H9 (cell line): ENCODE measurements at regions not wholly inside any gene's neighbourhood (a gene's known extent, or its start where the extent isn't known, plus 50 kb on each side); places are given as distances from the start of the nearest gene placed in this dataset.

Source experiments
- DNase-seq: peaks from one replicate; pipeline ENCODE4 v3.0.0-alpha.2; 2017
- H2AFZ ChIP-seq: one replicate; pipeline ENCODE4 v1.6.1; 2013; ENCODE audit warnings: mild to moderate bottlenecking, low read length, control low read depth, moderate library complexity
- H2AK5ac ChIP-seq: 2 replicates; pipeline ENCODE4 v1.6.1; 2013; ENCODE audit warnings: low read length, control low read depth, mixed read lengths; ENCODE audit not compliant: insufficient read length
- H2BK120ac ChIP-seq: one replicate; pipeline ENCODE4 v1.6.1; 2013; ENCODE audit warnings: low read depth, mild to moderate bottlenecking, low read length, control low read depth, inconsistent platforms; ENCODE audit not compliant: poor library complexity, severe bottlenecking
- H2BK12ac ChIP-seq: 2 replicates; pipeline ENCODE4 v1.6.1; 2013; ENCODE audit warnings: low read length, control low read depth, mixed read lengths, low read depth; ENCODE audit not compliant: insufficient read length
- H2BK15ac ChIP-seq: 2 replicates; pipeline ENCODE4 v1.6.1; 2013; ENCODE audit warnings: low read depth, low read length, control low read depth
- H2BK20ac ChIP-seq: one replicate; pipeline ENCODE4 v1.6.1; 2013; ENCODE audit warnings: low read depth, mild to moderate bottlenecking, low read length, control low read depth, inconsistent platforms; ENCODE audit not compliant: poor library complexity, severe bottlenecking
- H2BK5ac ChIP-seq: 2 replicates; pipeline ENCODE4 v1.6.1; 2013; ENCODE audit warnings: low read length, control low read depth, mixed read lengths; ENCODE audit not compliant: insufficient read length
- H3K14ac ChIP-seq: 2 replicates; pipeline ENCODE4 v1.6.1; 2013; ENCODE audit warnings: low read length, control low read depth; ENCODE audit not compliant: insufficient read depth
- H3K18ac ChIP-seq: 2 replicates; pipeline ENCODE4 v1.6.1; 2013; ENCODE audit warnings: low read depth, mild to moderate bottlenecking, mixed read lengths, low read length, control low read depth; ENCODE audit not compliant: insufficient read length
- H3K23ac ChIP-seq: 2 replicates; pipeline ENCODE4 v1.6.1; 2013; ENCODE audit warnings: low read length, control low read depth, mixed read lengths, low read depth; ENCODE audit not compliant: insufficient read length
- H3K23me2 ChIP-seq: 2 replicates; pipeline ENCODE4 v1.6.1; 2013; ENCODE audit warnings: low read depth, mild to moderate bottlenecking, mixed read lengths, low read length, control low read depth; ENCODE audit not compliant: insufficient read length, poor library complexity, severe bottlenecking
- H3K27ac ChIP-seq: 2 replicates; pipeline ENCODE4 v1.5.1; 2013; ENCODE audit warnings: low read length, control low read depth, mixed read lengths, low read depth; ENCODE audit not compliant: insufficient read length
- H3K27me3 ChIP-seq: 2 replicates; pipeline ENCODE4 v1.6.1; 2013; ENCODE audit warnings: low read length, control low read depth, inconsistent platforms; ENCODE audit not compliant: insufficient read depth
- H3K4ac ChIP-seq: 2 replicates; pipeline ENCODE4 v1.6.1; 2013; ENCODE audit warnings: low read depth, mild to moderate bottlenecking, control low read depth, inconsistent platforms, low read length, moderate library complexity
- H3K4me1 ChIP-seq: 2 replicates; pipeline ENCODE4 v1.6.1; 2013; ENCODE audit warnings: low read length, control low read depth, inconsistent platforms; ENCODE audit not compliant: insufficient read depth
- H3K4me2 ChIP-seq: 2 replicates; pipeline ENCODE4 v1.6.1; 2013; ENCODE audit warnings: low read length, control low read depth, mixed read lengths; ENCODE audit not compliant: insufficient read length, insufficient read depth
- H3K56ac ChIP-seq: 2 replicates; pipeline ENCODE4 v1.6.1; 2013; ENCODE audit warnings: low read depth, mild to moderate bottlenecking, mixed read lengths, low read length, control low read depth; ENCODE audit not compliant: insufficient read length
- H3K79me1 ChIP-seq: 2 replicates; pipeline ENCODE4 v1.6.1; 2013; ENCODE audit warnings: low read depth, mild to moderate bottlenecking, moderate library complexity, low read length, control low read depth, inconsistent platforms; ENCODE audit not compliant: insufficient read depth, poor library complexity, severe bottlenecking
- H3K79me2 ChIP-seq: 2 replicates; pipeline ENCODE4 v1.6.1; 2013; ENCODE audit warnings: low read length, control low read depth, inconsistent platforms; ENCODE audit not compliant: insufficient read depth
- H3K9ac ChIP-seq: 2 replicates; pipeline ENCODE4 v1.6.1; 2013; ENCODE audit warnings: low read length, control low read depth, mixed read lengths; ENCODE audit not compliant: insufficient read length; ENCODE audit errors: extremely low read depth
- H3K9me3 ChIP-seq: one replicate; pipeline ENCODE4 v1.6.1; 2013; ENCODE audit warnings: low read depth, low read length, inconsistent platforms; ENCODE audit not compliant: control insufficient read depth
- H3T11ph ChIP-seq: one replicate; pipeline ENCODE4 v1.6.1; 2013; ENCODE audit warnings: mild to moderate bottlenecking, low read length, control low read depth, inconsistent platforms
- H4K20me1 ChIP-seq: one replicate; pipeline ENCODE4 v1.6.1; 2013; ENCODE audit not compliant: control insufficient read depth, insufficient read length, insufficient read depth
- H4K5ac ChIP-seq: 2 replicates; pipeline ENCODE4 v1.6.1; 2013; ENCODE audit warnings: low read depth, mild to moderate bottlenecking, mixed read lengths, low read length, control low read depth; ENCODE audit not compliant: insufficient read length
- H4K8ac ChIP-seq: replicated peaks from 2 replicates; pipeline ENCODE4 v1.6.1; 2013; ENCODE audit warnings: low read length, control low read depth, mixed read lengths, low read depth; ENCODE audit not compliant: insufficient read length
- H4K91ac ChIP-seq: 2 replicates; pipeline ENCODE4 v1.6.1; 2013; ENCODE audit warnings: low read depth, mild to moderate bottlenecking, moderate library complexity, mixed read lengths, low read length, control low read depth; ENCODE audit not compliant: insufficient read length
- H3K27ac Mint-ChIP-seq, 3 experiments: 2 replicates in 2 of 3; 3 replicates in 1 of 3; pipeline ENCODE4 v1.8.0; 2020 to 2021; ENCODE audit warnings: mixed read lengths in 3 of 3, mild to moderate bottlenecking in 1 of 3, moderate library complexity in 1 of 3
- H3K27me3 Mint-ChIP-seq: 2 replicates; pipeline ENCODE4 v1.8.0; 2021; ENCODE audit warnings: low read depth, mild to moderate bottlenecking, moderate library complexity, mixed read lengths
- H3K36me3 Mint-ChIP-seq, 3 experiments: 2 replicates in 2 of 3; 3 replicates in 1 of 3; pipeline ENCODE4 v1.8.0; 2020 to 2021; ENCODE audit warnings: low read depth in 3 of 3, mixed read lengths in 3 of 3; ENCODE audit not compliant: insufficient read depth in 1 of 3
- H3K4me1 Mint-ChIP-seq, 2 experiments: 2 replicates each; pipeline ENCODE4 v1.8.0; 2020; ENCODE audit warnings: mixed read lengths in 2 of 2
- H3K4me3 Mint-ChIP-seq, 2 experiments: 2 replicates in 1 of 2; 3 replicates in 1 of 2; pipeline ENCODE4 v1.8.0; 2020 to 2021; ENCODE audit warnings: mild to moderate bottlenecking in 2 of 2, mixed read lengths in 2 of 2, moderate library complexity in 1 of 2
- H3K9me3 Mint-ChIP-seq, 2 experiments: 2 replicates in 1 of 2; 3 replicates in 1 of 2; pipeline ENCODE4 v1.8.0; 2020; ENCODE audit warnings: mild to moderate bottlenecking in 2 of 2, mixed read lengths in 2 of 2, moderate library complexity in 1 of 2
- WGBS: extraction: QIAGEN DNeasy Blood & Tissue Kit; methylation state at CpG from one replicate; pipeline ENCODE4 v1.1.7; 2013; ENCODE audit warnings: missing lambda C conversion rate, low lambda C conversion rate, mixed read lengths; ENCODE audit not compliant: insufficient read length; ENCODE audit errors: extremely low coverage; 5-methylcytosine and 5-hydroxymethylcytosine counted together
- TF ChIP-seq, protein P1 (sequence below): fragments of 200-600 bp; sonication (generic); conservative IDR thresholded peaks from 3 replicates; pipeline ENCODE4 v1.8.0; 2021; ENCODE audit warnings: antibody characterized with exemption, mild to moderate bottlenecking

DNA sequence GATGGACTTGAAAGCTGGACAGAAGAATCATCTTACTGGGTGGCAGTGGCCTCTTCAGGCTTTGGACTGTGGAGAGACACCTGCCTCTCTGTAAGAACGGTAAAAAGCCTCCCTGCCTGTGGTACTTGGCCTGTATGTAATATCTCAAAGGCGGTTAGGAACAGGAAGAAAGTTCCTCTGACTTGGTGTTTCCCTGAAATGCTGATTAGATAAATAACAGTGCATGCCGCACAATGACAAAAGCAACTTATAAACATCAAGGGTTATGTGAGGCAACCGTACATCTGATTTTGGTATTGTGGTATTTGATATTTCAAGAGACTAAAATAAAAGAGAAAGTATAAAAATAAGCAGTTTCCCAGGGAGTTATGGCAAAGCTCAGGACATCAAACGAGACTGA is 92.4 kb upstream of the SORBS2 start:
- Histone ChIP-seq H2BK15ac (no peak overlapping the region), H3K79me1 (no peaks in the 10 kb centered on the region)

More for the DNA sequence above, 92.4 kb upstream of the SORBS2 start:
- Histone ChIP-seq H3K14ac (no peak overlapping the region), H3K23ac (no peak overlapping the region), H3K27ac (no peak overlapping the region), H3T11ph (no peak overlapping the region), H4K91ac (no peak overlapping the region), H3K4me1 (no peaks in the 10 kb centered on the region), H4K20me1 (no peaks in the 10 kb centered on the region), H3K23me2 (no peaks in the 10 kb centered on the region), H3K56ac (no peak overlapping the region), H2BK5ac (no peak overlapping the region), H2BK120ac (no peak overlapping the region), H2BK12ac (no peak overlapping the region), H2AFZ (no peak overlapping the region), H3K4me2 (no peak overlapping the region), H2AK5ac (no peak overlapping the region), H4K5ac (no peak overlapping the region), H3K79me2 (no peaks in the 10 kb centered on the region), H2BK20ac (no peak overlapping the region), H3K9me3 (no peaks in the 10 kb centered on the region), H4K8ac (no peak overlapping the region), H3K9ac (no peak overlapping the region), H3K27me3 (no peaks in the 10 kb centered on the region), H3K4ac (no peak overlapping the region), H3K18ac (no peak overlapping the region)
- no peak for DNase-seq
- TF ChIP-seq, protein P1, sequence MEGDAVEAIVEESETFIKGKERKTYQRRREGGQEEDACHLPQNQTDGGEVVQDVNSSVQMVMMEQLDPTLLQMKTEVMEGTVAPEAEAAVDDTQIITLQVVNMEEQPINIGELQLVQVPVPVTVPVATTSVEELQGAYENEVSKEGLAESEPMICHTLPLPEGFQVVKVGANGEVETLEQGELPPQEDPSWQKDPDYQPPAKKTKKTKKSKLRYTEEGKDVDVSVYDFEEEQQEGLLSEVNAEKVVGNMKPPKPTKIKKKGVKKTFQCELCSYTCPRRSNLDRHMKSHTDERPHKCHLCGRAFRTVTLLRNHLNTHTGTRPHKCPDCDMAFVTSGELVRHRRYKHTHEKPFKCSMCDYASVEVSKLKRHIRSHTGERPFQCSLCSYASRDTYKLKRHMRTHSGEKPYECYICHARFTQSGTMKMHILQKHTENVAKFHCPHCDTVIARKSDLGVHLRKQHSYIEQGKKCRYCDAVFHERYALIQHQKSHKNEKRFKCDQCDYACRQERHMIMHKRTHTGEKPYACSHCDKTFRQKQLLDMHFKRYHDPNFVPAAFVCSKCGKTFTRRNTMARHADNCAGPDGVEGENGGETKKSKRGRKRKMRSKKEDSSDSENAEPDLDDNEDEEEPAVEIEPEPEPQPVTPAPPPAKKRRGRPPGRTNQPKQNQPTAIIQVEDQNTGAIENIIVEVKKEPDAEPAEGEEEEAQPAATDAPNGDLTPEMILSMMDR, result no peak
- no peak overlapping the region; a peak in 1 of 7 replicates for H3K27ac Mint-ChIP-seq
- WGBS, result no CpG with 5 or more reads among the region's 5 CpGs
- no peak overlapping the region for H3K4me3 Mint-ChIP-seq
- H3K36me3 Mint-ChIP-seq, result no peaks in the 10 kb centered on the region
- H3K27me3 Mint-ChIP-seq, result no peaks in the 10 kb centered on the region
- no peaks in the 10 kb centered on the region for H3K9me3 Mint-ChIP-seq
- H3K4me1 Mint-ChIP-seq, result 0 out of 4 replicates have a peak, but pooled peaks cover 0 to 2% of the 10 kb centered on the region in 2 experiments
